HG03095 (cell line): ENCODE measurements at regions not wholly inside any gene's neighbourhood (a gene's known extent, or its start where the extent isn't known, plus 50 kb on each side); places are given as distances from the start of the nearest gene placed in this dataset.
"Not testable (repeated sequence)": the region's sequence is repeated elsewhere in the genome, so short reads cannot be mapped to it uniquely, and the experiment has no call there.

Experiments
- ATAC-seq: cut with Tn5 transposase; IDR thresholded peaks from one replicate; pipeline ENCODE4 v1.9.1; 2021; ENCODE audit warnings: moderate library complexity; ENCODE audit not compliant: unreplicated experiment

- no peak for ATAC-seq
Measured at GRCh38 chr5:169531631-169532030, 51.9 kb upstream of the SPDL1 start.

GRCh38 chr5:169527863-169528262 lies 55.7 kb upstream of the SPDL1 start:
- no peak for ATAC-seq

- no peak for ATAC-seq
Measured at GRCh38 chr5:169527066-169527465, 56.5 kb upstream of the SPDL1 start.

GRCh38 chr5:169522851-169523250 lies 60.7 kb upstream of the SPDL1 start:
- no peak for ATAC-seq

- no peak for ATAC-seq
Measured at GRCh38 chr5:169521366-169521983, 62.1 kb upstream of the SPDL1 start.

GRCh38 chr5:169519358-169519757 lies 64.2 kb upstream of the SPDL1 start:
- ATAC-seq, result no peak

- not testable (repeated sequence) for ATAC-seq
Measured at GRCh38 chr5:169518779-169519178, 64.8 kb upstream of the SPDL1 start.

GRCh38 chr5:169512385-169512784 lies 71.2 kb upstream of the SPDL1 start:
- no peak for ATAC-seq

GRCh38 chr5:169511708-169512107 lies 71.9 kb upstream of the SPDL1 start:
- ATAC-seq, result no peak

GRCh38 chr5:169507051-169507450 lies 76.5 kb upstream of the SPDL1 start:
- no peak for ATAC-seq

- ATAC-seq, result no peak
Measured at GRCh38 chr5:169503886-169504285, 79.7 kb upstream of the SPDL1 start.

- no peak for ATAC-seq
Measured at GRCh38 chr5:169499990-169500505, 83.5 kb upstream of the SPDL1 start.

GRCh38 chr5:169496878-169497277 lies 86.7 kb upstream of the SPDL1 start:
- ATAC-seq, result no peak

- ATAC-seq, result no peak
Measured at GRCh38 chr5:169494941-169495548, 88.5 kb upstream of the SPDL1 start.

- no peak for ATAC-seq
Measured at GRCh38 chr5:169494383-169494935, 89.1 kb upstream of the SPDL1 start.

GRCh38 chr5:169474226-169474625 lies 109.3 kb upstream of the SPDL1 start:
- ATAC-seq, result no peak

GRCh38 chr5:169472544-169472943 lies 111.0 kb upstream of the SPDL1 start:
- no peak for ATAC-seq

- no peak for ATAC-seq
Measured at GRCh38 chr5:169471021-169471420, 112.6 kb upstream of the SPDL1 start.

- no peak for ATAC-seq
Measured at GRCh38 chr5:169467041-169467771, 116.4 kb upstream of the SPDL1 start.

- no peak for ATAC-seq
Measured at GRCh38 chr5:169460896-169461295, 122.7 kb upstream of the SPDL1 start.

- ATAC-seq, result no peak
Measured at GRCh38 chr5:169460123-169460522, 123.5 kb upstream of the SPDL1 start.

GRCh38 chr5:169458221-169458620 lies 125.4 kb upstream of the SPDL1 start:
- no peak for ATAC-seq
